Head of caudate nucleus (tissue), 42 donors: ENCODE measurements at regions not wholly inside any gene's neighbourhood (a gene's known extent, or its start where the extent isn't known, plus 50 kb on each side); places are given as distances from the start of the nearest gene placed in this dataset.

Experiments
- DNase-seq, 42 donors: peaks; one replicate each; pipeline versions ENCODE4 v3.0.0 to v3.0.0-alpha.2; 2020 to 2021; ENCODE audit warnings: mixed read lengths in 7 of 42
- intact Hi-C: fragments of 100-400 bp; cut with DNase I; formaldehyde crosslinking; loops from one replicate; pipeline ENCODE4 v1.15.0; 2022

- intact Hi-C loops: no loop called here
- no peak for DNase-seq
Measured at GRCh38 chr10:10946801-10947200, 70.9 kb upstream of the CELF2 start.

DNA sequence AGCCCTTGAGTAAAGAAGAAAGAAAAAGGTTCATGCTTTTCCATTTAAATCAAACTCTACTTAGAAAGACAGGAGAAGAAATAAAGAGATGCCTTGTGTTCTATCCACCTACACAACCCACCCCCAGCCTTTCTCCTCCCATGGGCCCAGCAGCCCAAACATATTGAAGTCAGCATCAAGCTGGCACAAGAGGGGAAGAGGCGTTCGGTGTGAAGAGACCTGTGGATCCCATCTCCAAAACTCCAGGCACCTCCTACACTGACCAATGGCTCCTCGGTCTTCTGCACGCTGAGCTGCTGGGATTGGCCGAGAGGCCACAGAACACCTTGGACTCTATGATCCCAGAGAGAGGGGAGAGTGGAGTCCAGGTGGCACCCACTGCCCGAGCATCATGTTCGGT lies 66.0 kb upstream of the CELF2 start:
- no peak for DNase-seq
- intact Hi-C loops: no loop called here

DNA sequence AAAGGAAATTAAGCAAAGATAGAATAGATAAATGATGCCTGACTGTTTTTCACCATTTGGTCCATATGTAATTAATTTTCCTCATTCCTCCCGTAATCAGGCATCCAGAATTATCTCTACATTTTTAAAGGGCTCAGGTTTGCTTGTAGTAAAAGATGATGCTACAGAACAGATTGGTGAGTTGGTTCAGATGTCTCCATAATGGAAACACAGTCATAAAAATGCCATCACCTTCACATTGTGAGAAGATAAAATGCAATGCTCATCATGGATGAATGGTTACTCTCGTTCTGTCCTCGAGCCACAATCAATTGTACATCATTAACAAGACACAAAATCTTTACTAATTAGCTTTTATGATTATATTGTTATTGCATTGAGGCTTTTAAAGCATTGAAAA lies 64.9 kb upstream of the CELF2 start:
- intact Hi-C loops: no loop called here
- DNase-seq: no peak

GRCh38 chr10:10956681-10957542 lies 60.8 kb upstream of the CELF2 start:
- intact Hi-C loops: no loop called here
- DNase-seq: no peak

- intact Hi-C loops: no loop called here
Measured at GRCh38 chr10:10958041-10958440, 59.6 kb upstream of the CELF2 start.

GRCh38 chr10:10959666-10960065 lies 58.0 kb upstream of the CELF2 start:
- no peak for DNase-seq
- intact Hi-C loops: no loop called here

More at GRCh38 chr10:10958041-10958440, 59.6 kb upstream of the CELF2 start:
- DNase-seq: no peak

- no peak for DNase-seq
- intact Hi-C loops: no loop called here
Measured at GRCh38 chr10:10960534-10960933, 57.1 kb upstream of the CELF2 start.

DNA sequence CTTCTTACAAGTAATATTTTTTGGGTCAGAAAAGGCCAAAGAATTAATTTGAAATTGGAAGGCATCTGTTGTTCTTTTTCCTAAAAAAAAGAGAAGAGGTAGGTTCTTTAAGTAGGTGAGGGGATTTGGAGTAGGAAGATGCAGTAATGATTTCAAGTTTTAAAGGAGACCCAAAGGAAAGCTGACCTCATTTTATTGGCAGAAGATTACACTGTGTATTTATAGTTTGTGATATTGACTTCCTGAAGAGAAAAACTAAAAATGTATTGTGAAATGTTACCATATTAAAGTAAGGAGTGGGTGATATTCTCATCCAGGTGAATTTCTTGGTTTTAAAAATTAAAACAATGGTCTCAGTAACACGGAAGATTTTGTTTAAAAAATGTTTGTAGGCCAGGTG lies 56.6 kb upstream of the CELF2 start:
- DNase-seq: no peak
- intact Hi-C loops: no loop called here

DNA sequence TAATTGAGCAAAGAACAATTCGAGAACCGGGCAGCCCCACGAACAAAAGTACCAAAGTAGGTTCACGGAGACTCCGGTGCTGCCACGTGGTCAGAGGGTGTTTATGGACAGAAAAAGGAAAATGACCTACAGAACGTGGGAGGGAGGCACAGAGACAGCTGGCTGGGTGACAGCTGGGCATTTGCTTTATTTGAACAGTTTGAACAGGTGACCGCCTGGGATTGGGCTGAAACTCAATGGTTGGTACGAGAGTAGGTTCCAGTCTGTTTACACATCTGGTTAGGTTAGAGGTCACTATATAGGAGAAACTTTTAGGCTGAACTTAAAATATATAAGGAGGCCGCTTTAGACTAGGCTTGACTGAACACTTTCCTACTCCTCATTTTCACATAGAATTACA lies 50.6 kb upstream of the CELF2 start:
- DNase-seq: no peak
- intact Hi-C loops: no loop called here

- no peak for DNase-seq
- intact Hi-C loops: no loop called here
Measured at GRCh38 chr10:10967581-10968256, 50.0 kb upstream of the CELF2 start.
